ENCODE measurements at regions not wholly inside any gene's neighbourhood (a gene's known extent, or its start where the extent isn't known, plus 50 kb on each side); places are given as distances from the start of the nearest gene placed in this dataset.
A peak's percentile ranks its signal among the peaks of the same experiment; 100 is the strongest.

GRCh38 chr21:17003258-17003615 lies 509.6 kb upstream of the CXADR start:
- DNase-seq (ENCODE audit: low read depth) = no peak

DNA sequence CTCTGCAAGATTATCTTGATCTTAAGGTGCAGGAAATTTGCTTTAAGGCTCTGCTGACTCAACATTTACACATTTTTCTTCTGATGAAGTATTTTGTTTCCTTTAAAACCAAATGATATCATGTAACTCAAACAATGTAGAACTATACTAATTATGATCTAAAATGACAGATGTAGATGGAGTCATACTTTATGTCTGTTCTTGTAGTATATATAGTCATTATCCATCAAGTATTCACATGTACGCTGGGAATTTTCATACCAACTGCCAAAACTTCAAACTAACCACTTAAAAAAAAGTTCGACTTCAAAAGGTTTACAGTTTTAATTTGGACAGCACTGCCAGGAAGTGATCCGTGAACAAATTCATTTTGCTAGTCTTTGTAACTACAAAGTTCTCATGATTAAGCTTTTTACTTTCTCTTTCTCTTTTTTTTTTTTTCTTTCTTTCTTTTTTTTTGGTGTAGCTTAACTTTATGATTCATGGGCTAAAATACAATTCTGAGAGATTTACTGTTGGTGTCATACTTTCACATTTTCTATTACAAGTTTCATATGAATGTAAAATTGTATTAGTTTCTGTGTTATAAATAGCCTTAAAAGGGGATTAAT lies 509.0 kb upstream of the CXADR start:
- DNase-seq (ENCODE audit: low read depth) = no peak

- no peak for DNase-seq (ENCODE audit: low read depth)
Measured at GRCh38 chr21:17032141-17032655, 480.6 kb upstream of the CXADR start.

GRCh38 chr21:17044696-17045095 lies 468.1 kb upstream of the CXADR start:
- DNase-seq (ENCODE audit: low read depth) = no peak

- no peak for DNase-seq (ENCODE audit: low read depth)
Measured at GRCh38 chr21:17045214-17045853, 467.5 kb upstream of the CXADR start.

- no peak for DNase-seq (ENCODE audit: low read depth)
Measured at GRCh38 chr21:17048974-17049373, 463.9 kb upstream of the CXADR start.

DNA sequence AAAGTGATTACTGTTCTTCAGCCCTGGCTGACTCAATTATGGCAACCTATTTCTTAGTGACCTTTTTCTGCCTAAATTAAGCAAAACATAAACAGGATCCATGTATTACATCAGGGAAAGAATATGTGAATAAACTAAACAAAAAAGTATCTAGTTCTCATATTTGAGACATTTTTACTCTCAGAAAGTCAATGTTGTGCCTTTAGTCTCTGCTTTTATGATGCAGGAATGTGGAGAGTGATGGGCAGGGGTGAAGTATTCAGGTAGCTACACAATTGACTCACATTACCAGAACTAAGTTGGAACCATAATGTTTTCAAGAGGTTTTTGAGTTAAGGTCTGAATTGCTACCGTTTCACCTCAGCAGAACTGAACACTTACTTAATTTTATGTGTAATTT lies 462.7 kb upstream of the CXADR start:
- DNase-seq (ENCODE audit: low read depth) = no peak

DNA sequence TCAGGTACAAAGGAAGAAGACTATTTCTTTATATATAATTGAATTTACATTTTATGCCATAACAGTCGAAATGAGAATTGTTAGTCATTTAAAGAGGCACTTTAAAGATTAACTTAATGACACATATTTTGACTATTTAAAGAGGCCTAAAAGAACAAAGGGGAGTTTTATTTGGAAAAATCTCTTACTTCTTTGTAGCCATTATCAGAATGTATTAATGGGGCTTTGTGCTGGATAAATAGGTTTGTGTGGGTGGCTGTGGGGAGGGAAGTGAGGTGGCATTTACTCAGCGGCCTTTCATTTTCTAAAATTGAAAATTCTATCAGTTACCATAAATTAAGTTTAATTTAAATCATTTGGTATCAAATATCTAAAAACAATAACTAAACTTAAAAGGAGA lies 462.2 kb upstream of the CXADR start:
- DNase-seq (ENCODE audit: low read depth) = no peak

GRCh38 chr21:17051054-17051453 lies 461.8 kb upstream of the CXADR start:
- peak; percentile 17 for DNase-seq (ENCODE audit: low read depth)

- no peak for DNase-seq (ENCODE audit: low read depth)
Measured at GRCh38 chr21:17053321-17053720, 459.5 kb upstream of the CXADR start.

DNA sequence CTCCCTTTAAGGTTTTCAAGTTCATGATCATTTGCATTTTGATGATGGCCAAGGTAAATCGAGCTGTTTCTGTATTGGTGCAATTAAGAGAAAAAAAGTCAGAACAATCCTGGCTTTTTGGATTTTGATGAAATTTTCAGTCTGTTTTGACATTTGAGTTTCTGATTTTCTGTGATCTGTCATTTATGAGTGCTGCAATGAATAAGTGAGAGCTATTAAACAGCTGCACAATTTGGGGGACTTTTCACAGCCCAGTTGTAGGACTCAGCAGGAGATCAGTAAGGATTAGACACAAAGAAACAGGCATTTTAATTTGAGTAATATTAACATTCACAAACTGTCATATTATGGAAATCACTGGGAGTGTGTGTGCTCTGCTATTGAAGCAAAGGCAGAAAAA lies 452.9 kb upstream of the CXADR start:
- DNase-seq (ENCODE audit: low read depth) = no peak

DNA sequence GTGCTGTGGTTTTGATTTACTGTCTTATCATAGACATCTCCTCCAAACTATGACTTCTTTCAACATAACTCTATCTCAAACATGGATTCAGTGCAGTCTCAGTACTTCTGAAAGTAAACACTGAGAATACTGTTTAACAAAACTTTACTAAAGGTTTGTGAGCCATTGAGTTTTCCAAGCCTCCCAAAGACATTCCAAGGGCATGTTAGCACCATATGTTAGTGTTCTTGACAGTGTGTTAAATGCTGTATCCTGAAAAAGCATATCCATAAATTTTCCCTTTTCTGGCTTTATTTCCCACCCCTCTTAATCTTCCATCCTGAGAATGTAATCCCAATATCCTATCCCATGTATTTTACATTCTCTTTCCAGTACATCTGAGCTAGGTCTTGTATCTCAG lies 446.8 kb upstream of the CXADR start:
- no peak for DNase-seq (ENCODE audit: low read depth)

DNA sequence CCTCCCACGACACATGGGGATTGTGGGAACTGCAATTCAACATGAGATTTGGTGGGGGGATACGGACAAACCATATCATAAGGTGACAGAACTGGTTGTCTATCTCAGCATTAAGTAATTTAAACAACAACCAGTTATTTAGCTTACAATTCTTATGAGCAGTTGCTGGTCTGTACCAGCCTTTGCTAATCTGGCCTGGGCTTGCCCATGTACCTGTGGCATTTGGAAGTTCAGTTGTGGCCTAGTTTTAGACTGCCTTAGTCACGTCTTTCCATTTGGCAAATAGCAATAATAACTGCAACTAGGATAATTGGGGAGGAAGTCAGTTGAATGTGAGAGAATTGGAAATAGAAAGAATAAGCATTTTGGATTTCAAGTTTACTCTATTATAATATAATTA lies 441.8 kb upstream of the CXADR start:
- no peak for DNase-seq (ENCODE audit: low read depth)

- no peak for DNase-seq (ENCODE audit: low read depth)
Measured at GRCh38 chr21:17081193-17081592, 431.6 kb upstream of the CXADR start.

GRCh38 chr21:17082843-17083483 lies 429.9 kb upstream of the CXADR start:
- DNase-seq (ENCODE audit: low read depth) = no peak

DNA sequence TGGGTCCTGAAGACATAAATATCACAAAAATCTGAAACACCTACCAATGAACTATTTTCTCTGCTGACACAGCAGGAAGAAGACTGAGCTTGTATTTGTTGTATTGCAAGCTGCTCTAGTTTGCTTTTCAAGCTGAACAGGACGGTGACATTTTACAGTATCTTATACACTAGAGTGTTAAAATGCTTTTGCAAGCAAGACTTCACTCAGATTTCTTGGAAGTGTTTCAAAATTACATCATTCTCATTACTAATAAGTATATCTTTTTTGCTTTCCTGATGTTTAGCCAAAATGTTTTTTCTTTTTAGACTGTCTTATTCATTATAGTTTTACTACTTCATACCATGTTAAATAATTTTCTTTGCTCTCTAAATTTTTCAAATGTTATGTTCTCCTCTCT lies 427.1 kb upstream of the CXADR start:
- DNase-seq (ENCODE audit: low read depth) = no peak

- no peak for DNase-seq (ENCODE audit: low read depth)
Measured at GRCh38 chr21:17088500-17088899, 424.3 kb upstream of the CXADR start.

DNA sequence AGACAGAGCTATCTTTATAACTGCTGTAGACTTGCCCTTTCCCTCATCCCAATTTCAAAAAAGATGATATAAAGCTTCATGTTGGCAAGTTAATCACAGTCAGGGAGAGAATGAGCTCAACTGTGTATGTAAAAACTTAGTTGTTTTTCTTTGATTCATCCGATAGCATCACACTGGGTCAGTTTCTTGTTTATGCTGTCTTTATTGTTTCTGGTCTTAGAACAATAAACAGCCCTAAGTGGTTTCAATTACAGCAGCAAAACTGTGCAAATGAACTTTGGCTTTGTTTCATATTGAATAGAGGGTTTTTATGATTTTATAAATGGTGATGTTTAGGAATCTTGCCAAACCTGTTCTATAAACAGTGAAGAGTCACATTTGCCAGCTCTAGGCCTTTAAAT lies 423.8 kb upstream of the CXADR start:
- DNase-seq (ENCODE audit: low read depth) = no peak

GRCh38 chr21:17101696-17102095 lies 411.1 kb upstream of the CXADR start:
- DNase-seq (ENCODE audit: low read depth) = no peak

GRCh38 chr21:17105932-17106331 lies 406.9 kb upstream of the CXADR start:
- DNase-seq (ENCODE audit: low read depth) = no peak

DNA sequence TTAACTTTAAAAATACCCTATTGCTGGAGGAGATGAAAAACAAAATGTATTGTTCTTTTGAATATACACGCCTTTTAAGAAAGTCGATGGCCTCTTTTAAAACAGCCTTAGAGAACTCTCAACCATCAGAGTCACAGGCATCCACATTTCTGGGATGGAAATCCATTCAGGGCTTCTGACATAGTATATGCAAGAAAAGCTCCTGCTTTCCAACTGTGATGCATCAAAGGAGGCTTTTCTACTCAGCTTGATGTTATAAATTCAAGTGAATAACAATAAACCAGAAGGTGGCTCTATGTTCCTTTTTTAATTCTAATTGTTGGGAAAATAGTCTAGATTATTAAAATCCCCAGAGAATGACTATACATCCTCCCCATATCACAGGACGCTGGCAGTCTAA lies 398.8 kb upstream of the CXADR start:
- DNase-seq (ENCODE audit: low read depth) = no peak

- no peak for DNase-seq (ENCODE audit: low read depth)
Measured at GRCh38 chr21:17118638-17119384, 394.0 kb upstream of the CXADR start.
